Vagina (tissue), 2 donors: ENCODE measurements at regions not wholly inside any gene's neighbourhood (a gene's known extent, or its start where the extent isn't known, plus 50 kb on each side); places are given as distances from the start of the nearest gene placed in this dataset.

Experiments used
- DNase-seq, 2 donors: peaks; one replicate each; pipeline ENCODE4 v3.0.0-alpha.2; 2017; ENCODE audit errors: extremely low spot score in 2 of 2
- H3K27ac ChIP-seq: fragments of 200-600 bp; sonication (generic); one replicate; pipeline ENCODE4 v1.5.1; 2019
- H3K27me3 ChIP-seq: fragments of 200-600 bp; sonication (generic); one replicate; pipeline ENCODE4 v1.5.1; 2019
- H3K36me3 ChIP-seq, 2 donors: fragments of 200-600 bp; sonication (generic); one replicate each; pipeline ENCODE4 v1.5.1; 2017 to 2019
- H3K4me1 ChIP-seq: fragments of 200-600 bp; sonication (generic); one replicate; pipeline ENCODE4 v1.5.1; 2019
- H3K4me3 ChIP-seq, 2 donors: fragments of 200-600 bp; sonication (generic); 1 replicate in 1 of 2; 2 replicates in 1 of 2; pipeline ENCODE4 v1.5.1; 2016 to 2019
- H3K9me3 ChIP-seq: fragments of 200-600 bp; sonication (generic); one replicate; pipeline ENCODE4 v1.5.1; 2019
- POLR2A ChIP-seq, 2 donors: fragments of 450-650 bp; IDR thresholded peaks; one replicate each; pipeline ENCODE4 v1.6.1; 2017; ENCODE audit warnings: antibody characterized with exemption in 2 of 2, mild to moderate bottlenecking in 2 of 2, moderate library complexity in 2 of 2
- POLR2AphosphoS5 ChIP-seq, 2 donors: sonication (generic); formaldehyde crosslinking; IDR thresholded peaks; one replicate each; pipeline ENCODE4 v1.9.0; 2017; ENCODE audit warnings: antibody characterized with exemption in 2 of 2, mild to moderate bottlenecking in 2 of 2, low read depth in 1 of 2; ENCODE audit not compliant: insufficient read depth in 1 of 2
- intact Hi-C: fragments of 100-400 bp; cut with DNase I; formaldehyde crosslinking; loops from one replicate; pipeline ENCODE4 v1.15.1; 2023
- TF ChIP-seq, protein P1 (sequence below), 3 experiments: fragments of 450-650 bp in 2 of 3; fragments of 200-600 bp in 1 of 3; sonication (generic) in 1 of 3; IDR thresholded peaks; one replicate each; pipeline ENCODE4 v1.5.1; 2017 to 2019; ENCODE audit warnings: antibody characterized with exemption in 3 of 3, mild to moderate bottlenecking in 2 of 3, moderate library complexity in 2 of 3

DNA sequence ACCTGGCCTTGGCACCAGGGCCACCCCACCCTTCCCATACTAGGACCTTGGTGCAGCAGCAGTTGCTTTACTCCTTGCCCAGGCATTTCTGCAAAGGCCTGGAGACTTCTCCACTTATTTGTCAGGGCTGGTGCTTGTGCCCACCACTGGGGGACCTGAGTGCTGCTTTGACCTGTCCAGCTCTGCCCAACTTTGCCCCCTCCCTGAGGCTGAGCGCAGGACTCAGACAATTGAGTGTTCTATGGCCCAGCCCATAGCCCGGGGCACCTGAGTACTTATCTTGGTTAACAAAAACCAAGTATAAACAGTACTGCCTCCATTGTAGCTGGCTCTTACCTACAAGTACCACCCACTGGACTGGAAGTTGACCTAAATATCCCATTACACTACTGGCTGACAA is 406.1 kb upstream of the CHD1 start:
- H3K4me3 ChIP-seq, result no peak overlapping the region
- no peaks in the 10 kb centered on the region for H3K27me3 ChIP-seq
- no peak overlapping the region for H3K27ac ChIP-seq
- intact Hi-C loops, result no loop called here
- no peaks in the 10 kb centered on the region for H3K4me1 ChIP-seq
- DNase-seq, result no peak
- H3K36me3 ChIP-seq, result no peaks in the 10 kb centered on the region
- TF ChIP-seq, protein P1, sequence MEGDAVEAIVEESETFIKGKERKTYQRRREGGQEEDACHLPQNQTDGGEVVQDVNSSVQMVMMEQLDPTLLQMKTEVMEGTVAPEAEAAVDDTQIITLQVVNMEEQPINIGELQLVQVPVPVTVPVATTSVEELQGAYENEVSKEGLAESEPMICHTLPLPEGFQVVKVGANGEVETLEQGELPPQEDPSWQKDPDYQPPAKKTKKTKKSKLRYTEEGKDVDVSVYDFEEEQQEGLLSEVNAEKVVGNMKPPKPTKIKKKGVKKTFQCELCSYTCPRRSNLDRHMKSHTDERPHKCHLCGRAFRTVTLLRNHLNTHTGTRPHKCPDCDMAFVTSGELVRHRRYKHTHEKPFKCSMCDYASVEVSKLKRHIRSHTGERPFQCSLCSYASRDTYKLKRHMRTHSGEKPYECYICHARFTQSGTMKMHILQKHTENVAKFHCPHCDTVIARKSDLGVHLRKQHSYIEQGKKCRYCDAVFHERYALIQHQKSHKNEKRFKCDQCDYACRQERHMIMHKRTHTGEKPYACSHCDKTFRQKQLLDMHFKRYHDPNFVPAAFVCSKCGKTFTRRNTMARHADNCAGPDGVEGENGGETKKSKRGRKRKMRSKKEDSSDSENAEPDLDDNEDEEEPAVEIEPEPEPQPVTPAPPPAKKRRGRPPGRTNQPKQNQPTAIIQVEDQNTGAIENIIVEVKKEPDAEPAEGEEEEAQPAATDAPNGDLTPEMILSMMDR (IDR thresholded peaks at IDR 0.05), result no peak
- TF ChIP-seq POLR2AphosphoS5 (IDR thresholded peaks at IDR 0.05; ENCODE audit: insufficient read depth in 1 of 2, low read depth in 1 of 2), result no peak
- TF ChIP-seq POLR2A (IDR thresholded peaks at IDR 0.05), result no peak
- H3K9me3 ChIP-seq, result no peaks in the 10 kb centered on the region

DNA sequence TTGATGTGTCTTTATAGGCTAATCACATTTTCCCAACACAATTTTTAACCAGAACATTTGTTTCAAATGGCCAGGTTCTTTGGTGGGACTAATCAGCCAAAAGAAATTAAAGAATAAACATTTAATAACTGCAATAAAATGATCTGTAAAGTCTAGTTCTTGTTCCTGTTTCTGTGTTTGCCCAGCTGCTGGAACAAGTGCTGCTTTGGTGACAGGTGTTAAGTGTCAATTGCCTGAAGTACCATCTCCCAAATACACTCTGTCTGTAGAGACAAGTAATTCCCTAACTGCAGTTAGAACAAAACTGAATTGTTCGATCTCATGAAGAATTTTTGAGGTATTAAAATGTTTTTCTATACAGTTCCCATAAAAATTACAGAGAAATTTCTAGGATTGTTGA is 402.3 kb upstream of the CHD1 start:
- Histone ChIP-seq H3K36me3 (no peaks in the 10 kb centered on the region), H3K27me3 (no peaks in the 10 kb centered on the region), H3K4me3 (no peak overlapping the region), H3K9me3 (no peaks in the 10 kb centered on the region), H3K4me1 (no peaks in the 10 kb centered on the region), H3K27ac (no peak overlapping the region)
- TF ChIP-seq POLR2A (IDR thresholded peaks at IDR 0.05) (no peak), POLR2AphosphoS5 (IDR thresholded peaks at IDR 0.05; ENCODE audit: insufficient read depth in 1 of 2, low read depth in 1 of 2) (no peak)
- TF ChIP-seq, protein P1 (IDR thresholded peaks at IDR 0.05), result no peak
- intact Hi-C loops, result no loop called here
- DNase-seq, result no peak

DNA sequence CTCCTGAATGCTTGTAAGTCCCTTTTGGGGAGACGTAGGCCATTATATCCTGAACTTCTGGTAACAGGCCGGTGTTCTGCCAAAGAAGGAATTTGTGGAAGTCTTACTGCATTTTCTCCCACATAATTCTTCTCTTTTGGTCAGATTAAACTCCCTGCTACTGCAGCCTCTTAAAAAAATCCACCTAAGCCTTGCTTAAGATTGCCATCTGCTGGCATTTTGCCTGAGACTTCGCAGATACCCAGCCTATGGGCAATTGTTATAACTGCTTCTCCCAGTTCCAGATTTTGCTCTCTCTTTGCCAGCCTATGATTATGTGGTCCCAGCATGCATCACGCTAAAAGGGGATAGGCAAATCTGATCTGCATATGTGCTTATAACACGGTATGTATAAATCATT is 391.6 kb upstream of the CHD1 start:
- H3K27ac ChIP-seq, result no peak overlapping the region
- no peaks in the 10 kb centered on the region for H3K9me3 ChIP-seq
- TF ChIP-seq POLR2A (IDR thresholded peaks at IDR 0.05), result no peak
- TF ChIP-seq, protein P1 (IDR thresholded peaks at IDR 0.05), result no peak
- no peak for TF ChIP-seq POLR2AphosphoS5 (IDR thresholded peaks at IDR 0.05; ENCODE audit: insufficient read depth in 1 of 2, low read depth in 1 of 2)
- H3K27me3 ChIP-seq, result no peaks in the 10 kb centered on the region
- intact Hi-C loops, result no loop called here
- no peak for DNase-seq
- no peaks in the 10 kb centered on the region for H3K4me1 ChIP-seq
- H3K36me3 ChIP-seq, result no peaks in the 10 kb centered on the region
- H3K4me3 ChIP-seq, result no peak overlapping the region

DNA sequence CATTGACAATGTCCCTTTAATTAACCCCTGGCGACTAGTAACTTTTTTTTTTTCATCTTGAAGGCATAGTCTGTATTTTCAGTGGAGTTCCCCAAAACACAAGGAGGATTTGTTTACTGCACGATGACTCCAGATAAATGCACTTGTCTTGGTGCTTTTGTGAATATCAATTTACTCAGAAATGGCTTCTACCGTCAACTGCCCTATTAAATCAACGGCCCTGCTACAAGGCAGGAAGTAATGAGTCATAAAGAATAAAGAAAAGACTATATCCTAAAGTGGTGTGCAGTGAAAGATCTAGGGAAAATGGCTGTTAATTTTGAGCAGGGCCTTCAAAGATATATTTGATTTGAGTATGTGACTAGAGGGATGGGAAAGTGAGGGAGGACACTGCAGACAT is 388.3 kb upstream of the CHD1 start:
- H3K9me3 ChIP-seq, result no peaks in the 10 kb centered on the region
- no peak overlapping the region for H3K4me3 ChIP-seq
- no peak for DNase-seq
- H3K27me3 ChIP-seq, result no peaks in the 10 kb centered on the region
- intact Hi-C loops, result no loop called here
- H3K36me3 ChIP-seq, result no peaks in the 10 kb centered on the region
- no peaks in the 10 kb centered on the region for H3K4me1 ChIP-seq
- H3K27ac ChIP-seq, result no peak overlapping the region
- TF ChIP-seq POLR2AphosphoS5 (IDR thresholded peaks at IDR 0.05; ENCODE audit: insufficient read depth in 1 of 2, low read depth in 1 of 2), result no peak
- TF ChIP-seq, protein P1 (IDR thresholded peaks at IDR 0.05), result no peak
- TF ChIP-seq POLR2A (IDR thresholded peaks at IDR 0.05), result no peak

DNA sequence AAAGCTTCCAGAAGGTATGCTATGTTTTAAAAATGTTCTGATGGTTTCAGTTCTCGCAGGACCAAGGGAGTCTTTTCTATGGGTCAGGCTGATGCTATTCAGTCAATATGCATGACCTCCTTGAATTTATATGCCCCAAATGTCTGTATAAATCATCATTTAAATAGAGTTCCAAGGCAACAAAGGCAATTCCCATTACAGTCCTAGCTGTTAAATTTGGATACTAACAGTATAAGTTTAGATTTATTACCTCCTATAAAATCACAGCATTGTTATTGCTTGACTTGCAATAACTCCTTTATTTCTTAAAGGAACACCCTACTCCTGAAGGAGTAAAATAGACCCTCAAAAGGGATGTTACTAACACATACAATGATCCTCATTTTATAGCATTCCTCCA is 387.7 kb upstream of the CHD1 start:
- Histone ChIP-seq H3K4me3 (no peak overlapping the region), H3K27me3 (no peaks in the 10 kb centered on the region), H3K36me3 (no peaks in the 10 kb centered on the region), H3K4me1 (no peaks in the 10 kb centered on the region), H3K9me3 (no peaks in the 10 kb centered on the region), H3K27ac (no peak overlapping the region)
- no peak for TF ChIP-seq POLR2A (IDR thresholded peaks at IDR 0.05)
- TF ChIP-seq, protein P1 (IDR thresholded peaks at IDR 0.05), result no peak
- TF ChIP-seq POLR2AphosphoS5 (IDR thresholded peaks at IDR 0.05; ENCODE audit: insufficient read depth in 1 of 2, low read depth in 1 of 2), result no peak
- no peak for DNase-seq
- intact Hi-C loops, result no loop called here
